ENCODE measurements at regions not wholly inside any gene's neighbourhood (a gene's known extent, or its start where the extent isn't known, plus 50 kb on each side); places are given as distances from the start of the nearest gene placed in this dataset.
"Not testable (repeated sequence)": the region's sequence is repeated elsewhere in the genome, so short reads cannot be mapped to it uniquely, and the experiment has no call there.

DNA sequence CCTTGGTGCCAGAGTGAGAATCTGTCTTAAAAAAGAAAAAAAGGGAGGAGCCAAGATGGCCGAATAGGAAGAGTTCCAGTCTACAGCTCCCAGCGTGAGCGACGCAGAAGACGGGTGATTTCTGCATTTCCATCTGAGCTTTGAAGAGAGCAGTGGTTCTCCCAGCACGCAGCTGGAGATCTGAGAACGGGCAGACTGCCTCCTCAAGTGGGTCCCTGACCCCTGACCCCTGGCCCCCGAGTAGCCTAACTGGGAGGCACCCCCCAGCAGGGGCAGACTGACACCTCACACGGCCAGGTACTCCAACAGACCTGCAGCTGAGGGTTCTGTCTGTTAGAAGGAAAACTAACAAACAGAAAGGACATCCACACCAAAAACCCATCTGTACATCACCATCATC lies 937.9 kb upstream of the ZNF722 start:
- H3K36me3 Mint-ChIP-seq (ENCODE audit: low read depth); H3K27ac Mint-ChIP-seq; H3K4me1 Mint-ChIP-seq; H3K27me3 Mint-ChIP-seq; DNase-seq; H3K9me3 Mint-ChIP-seq; CTCF ChIA-PET; H3K4me3 Mint-ChIP-seq; POLR2A ChIA-PET: not testable (repeated sequence)

GRCh38 chr7:63065684-63066083 lies 933.0 kb upstream of the ZNF722 start:
- H3K36me3 Mint-ChIP-seq (ENCODE audit: low read depth) = peaks cover 2% of the 10 kb centered on the region
- CTCF ChIA-PET = no interaction called here
- no peak overlapping the region for H3K4me3 Mint-ChIP-seq
- POLR2A ChIA-PET = no interaction called here
- no peaks in the 10 kb centered on the region for H3K4me1 Mint-ChIP-seq
- no peaks in the 10 kb centered on the region for H3K27me3 Mint-ChIP-seq
- H3K9me3 Mint-ChIP-seq = peaks cover 22% of the 10 kb centered on the region
- H3K27ac Mint-ChIP-seq = no peak overlapping the region
- DNase-seq = no peak

GRCh38 chr7:63066235-63066634 lies 932.4 kb upstream of the ZNF722 start:
- H3K27ac Mint-ChIP-seq; H3K27me3 Mint-ChIP-seq; H3K36me3 Mint-ChIP-seq (ENCODE audit: low read depth); H3K4me3 Mint-ChIP-seq; DNase-seq; CTCF ChIA-PET; H3K4me1 Mint-ChIP-seq; POLR2A ChIA-PET: not testable (repeated sequence)
- peaks cover 22% of the 10 kb centered on the region for H3K9me3 Mint-ChIP-seq

GRCh38 chr7:63067897-63068585 lies 930.6 kb upstream of the ZNF722 start:
- POLR2A ChIA-PET = no interaction called here
- DNase-seq = no peak
- Mint-ChIP-seq H3K4me3 (no peak overlapping the region), H3K9me3 (peaks cover 22% of the 10 kb centered on the region), H3K27me3 (no peaks in the 10 kb centered on the region), H3K27ac (no peak overlapping the region), H3K4me1 (no peaks in the 10 kb centered on the region), H3K36me3 (ENCODE audit: low read depth) (peaks cover 2% of the 10 kb centered on the region)
- CTCF ChIA-PET = no interaction called here

- POLR2A ChIA-PET = no interaction called here
- H3K9me3 Mint-ChIP-seq = peaks cover 30% of the 10 kb centered on the region
- CTCF ChIA-PET = no interaction called here
- peaks cover 4% of the 10 kb centered on the region for H3K36me3 Mint-ChIP-seq (ENCODE audit: low read depth)
- no peaks in the 10 kb centered on the region for H3K4me1 Mint-ChIP-seq
- no peak overlapping the region for H3K27ac Mint-ChIP-seq
- no peak overlapping the region for H3K4me3 Mint-ChIP-seq
- DNase-seq = no peak
- H3K27me3 Mint-ChIP-seq = no peaks in the 10 kb centered on the region
These were observed 928.0 kb upstream of the ZNF722 start for GRCh38 chr7:63070696-63071095.

GRCh38 chr7:63071396-63071795 lies 927.3 kb upstream of the ZNF722 start:
- no peak for DNase-seq
- Mint-ChIP-seq H3K9me3 (peaks cover 33% of the 10 kb centered on the region), H3K4me1 (no peaks in the 10 kb centered on the region), H3K36me3 (ENCODE audit: low read depth) (peaks cover 4% of the 10 kb centered on the region), H3K4me3 (no peak overlapping the region), H3K27me3 (no peaks in the 10 kb centered on the region), H3K27ac (no peak overlapping the region)
- ChIA-PET CTCF (no interaction called here), POLR2A (no interaction called here)

GRCh38 chr7:63071920-63072319 lies 926.7 kb upstream of the ZNF722 start:
- Mint-ChIP-seq H3K4me3 (no peak overlapping the region), H3K9me3 (peaks cover 32% of the 10 kb centered on the region), H3K4me1 (no peaks in the 10 kb centered on the region), H3K36me3 (ENCODE audit: low read depth) (peaks cover 4% of the 10 kb centered on the region), H3K27ac (no peak overlapping the region), H3K27me3 (no peaks in the 10 kb centered on the region)
- ChIA-PET POLR2A (no interaction called here), CTCF (no interaction called here)
- no peak for DNase-seq

- no peak for DNase-seq
- Mint-ChIP-seq H3K4me1 (no peaks in the 10 kb centered on the region), H3K9me3 (peaks cover 30% of the 10 kb centered on the region), H3K4me3 (no peak overlapping the region), H3K36me3 (ENCODE audit: low read depth) (peaks cover 4% of the 10 kb centered on the region), H3K27me3 (no peaks in the 10 kb centered on the region), H3K27ac (no peak overlapping the region)
- ChIA-PET CTCF (no interaction called here), POLR2A (no interaction called here)
These were observed 925.8 kb upstream of the ZNF722 start for GRCh38 chr7:63072806-63073205.

- no peaks in the 10 kb centered on the region for H3K4me1 Mint-ChIP-seq
- H3K9me3 Mint-ChIP-seq = peaks cover 30% of the 10 kb centered on the region
- no peak overlapping the region for H3K27ac Mint-ChIP-seq
- H3K4me3 Mint-ChIP-seq = no peak overlapping the region
- no peaks in the 10 kb centered on the region for H3K27me3 Mint-ChIP-seq
- ChIA-PET POLR2A (no interaction called here), CTCF (no interaction called here)
- H3K36me3 Mint-ChIP-seq (ENCODE audit: low read depth) = peaks cover 4% of the 10 kb centered on the region
- no peak for DNase-seq
These were observed 925.4 kb upstream of the ZNF722 start for GRCh38 chr7:63073286-63073685.

- DNase-seq = no peak
- H3K4me1 Mint-ChIP-seq = no peaks in the 10 kb centered on the region
- ChIA-PET CTCF (no interaction called here), POLR2A (no interaction called here)
- H3K9me3 Mint-ChIP-seq = peaks cover 27% of the 10 kb centered on the region
- no peak overlapping the region for H3K27ac Mint-ChIP-seq
- H3K4me3 Mint-ChIP-seq = no peak overlapping the region
- H3K27me3 Mint-ChIP-seq = no peaks in the 10 kb centered on the region
- peaks cover 4% of the 10 kb centered on the region for H3K36me3 Mint-ChIP-seq (ENCODE audit: low read depth)
These were observed 924.9 kb upstream of the ZNF722 start for GRCh38 chr7:63073736-63074135.

- ChIA-PET CTCF (no interaction called here), POLR2A (no interaction called here)
- Mint-ChIP-seq H3K27me3 (no peaks in the 10 kb centered on the region), H3K4me1 (no peaks in the 10 kb centered on the region), H3K4me3 (no peak overlapping the region), H3K36me3 (ENCODE audit: low read depth) (peaks cover 2% of the 10 kb centered on the region), H3K27ac (no peak overlapping the region), H3K9me3 (peaks cover 28% of the 10 kb centered on the region)
- no peak for DNase-seq
These were observed 920.8 kb upstream of the ZNF722 start for GRCh38 chr7:63077841-63078240.

GRCh38 chr7:63080406-63080805 lies 918.2 kb upstream of the ZNF722 start:
- no peak for DNase-seq
- Mint-ChIP-seq H3K27me3 (no peaks in the 10 kb centered on the region), H3K27ac (no peak overlapping the region), H3K9me3 (peaks cover 32% of the 10 kb centered on the region), H3K36me3 (ENCODE audit: low read depth) (no peaks in the 10 kb centered on the region), H3K4me1 (no peaks in the 10 kb centered on the region), H3K4me3 (no peak overlapping the region)
- POLR2A ChIA-PET = no interaction called here
- CTCF ChIA-PET = no interaction called here

- ChIA-PET POLR2A (no interaction called here), CTCF (no interaction called here)
- H3K27me3 Mint-ChIP-seq = no peaks in the 10 kb centered on the region
- no peaks in the 10 kb centered on the region for H3K4me1 Mint-ChIP-seq
- H3K9me3 Mint-ChIP-seq = peaks cover 32% of the 10 kb centered on the region
- no peak for DNase-seq
- H3K27ac Mint-ChIP-seq = no peak overlapping the region
- no peaks in the 10 kb centered on the region for H3K36me3 Mint-ChIP-seq (ENCODE audit: low read depth)
- no peak overlapping the region for H3K4me3 Mint-ChIP-seq
These were observed 917.8 kb upstream of the ZNF722 start for GRCh38 chr7:63080831-63081230.

- Mint-ChIP-seq H3K27me3 (no peaks in the 10 kb centered on the region), H3K27ac (no peak overlapping the region), H3K4me1 (no peaks in the 10 kb centered on the region), H3K4me3 (no peak overlapping the region), H3K9me3 (peaks cover 51% of the 10 kb centered on the region), H3K36me3 (ENCODE audit: low read depth) (no peaks in the 10 kb centered on the region)
- ChIA-PET POLR2A (no interaction called here), CTCF (no interaction called here)
- no peak for DNase-seq
These were observed 911.0 kb upstream of the ZNF722 start for GRCh38 chr7:63087575-63088190.

Measured in activated CD4-positive, alpha-beta memory T cell treated with anti-CD3 and anti-CD28 coated beads, Interleukin-2, amount 10 ng/mL, durations not matched to agents 7 days and 5 days (primary cell).